ENCODE measurements at regions not wholly inside any gene's neighbourhood (a gene's known extent, or its start where the extent isn't known, plus 50 kb on each side); places are given as distances from the start of the nearest gene placed in this dataset.

DNA sequence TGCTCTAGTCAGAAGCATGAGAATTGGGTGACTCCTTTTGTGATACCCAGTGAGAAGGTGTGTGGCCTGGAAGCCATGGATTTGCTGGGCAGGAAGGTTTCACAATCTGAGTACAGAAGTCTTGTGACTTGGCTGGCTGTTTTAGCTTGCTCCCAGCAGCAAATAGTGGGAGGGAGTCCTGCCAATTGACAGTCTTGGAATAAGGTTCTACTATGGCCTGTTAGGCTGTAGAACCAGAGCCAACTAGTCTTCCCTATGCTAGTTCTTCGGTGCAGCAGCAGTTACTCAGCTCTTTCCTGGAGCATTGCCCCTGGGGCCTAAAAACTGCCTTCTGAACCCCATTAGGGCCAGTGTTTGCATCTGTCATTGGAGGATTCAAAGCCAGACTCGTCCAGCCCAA lies 1935.4 kb upstream of the PCDH20 start:
- no peak overlapping the region for H3K4me3 Mint-ChIP-seq
- DNase-seq: no peak
- CTCF ChIA-PET: no interaction called here

GRCh38 chr13:63345835-63346234 lies 1930.2 kb upstream of the PCDH20 start:
- no peak overlapping the region for H3K4me3 Mint-ChIP-seq
- Histone ChIP-seq H3K36me3 (ENCODE audit: insufficient read depth, low read length) (no peaks in the 10 kb centered on the region), H3K9me3 (ENCODE audit: control insufficient read depth in 1 of 2, insufficient read depth in 1 of 2, low read length in 2 of 2) (peaks cover 0 to 8% of the 10 kb centered on the region in 2 experiments), H3K27ac (ENCODE audit: low read depth in 1 of 2, low read length in 2 of 2) (no peak overlapping the region), H3K4me1 (ENCODE audit: insufficient read depth, low read length) (no peaks in the 10 kb centered on the region), H3K27me3 (ENCODE audit: control insufficient read depth in 1 of 2, insufficient read depth in 2 of 2, low read length in 2 of 2) (no peaks in the 10 kb centered on the region), H3K4me3 (ENCODE audit: low read length) (no peak overlapping the region)
- H3K9me3 Mint-ChIP-seq: peaks cover 14% of the 10 kb centered on the region
- DNase-seq: no peak
- POLR2A ChIA-PET: no interaction called here
- no peaks in the 10 kb centered on the region for H3K27me3 Mint-ChIP-seq
- TF ChIP-seq, protein P1, sequence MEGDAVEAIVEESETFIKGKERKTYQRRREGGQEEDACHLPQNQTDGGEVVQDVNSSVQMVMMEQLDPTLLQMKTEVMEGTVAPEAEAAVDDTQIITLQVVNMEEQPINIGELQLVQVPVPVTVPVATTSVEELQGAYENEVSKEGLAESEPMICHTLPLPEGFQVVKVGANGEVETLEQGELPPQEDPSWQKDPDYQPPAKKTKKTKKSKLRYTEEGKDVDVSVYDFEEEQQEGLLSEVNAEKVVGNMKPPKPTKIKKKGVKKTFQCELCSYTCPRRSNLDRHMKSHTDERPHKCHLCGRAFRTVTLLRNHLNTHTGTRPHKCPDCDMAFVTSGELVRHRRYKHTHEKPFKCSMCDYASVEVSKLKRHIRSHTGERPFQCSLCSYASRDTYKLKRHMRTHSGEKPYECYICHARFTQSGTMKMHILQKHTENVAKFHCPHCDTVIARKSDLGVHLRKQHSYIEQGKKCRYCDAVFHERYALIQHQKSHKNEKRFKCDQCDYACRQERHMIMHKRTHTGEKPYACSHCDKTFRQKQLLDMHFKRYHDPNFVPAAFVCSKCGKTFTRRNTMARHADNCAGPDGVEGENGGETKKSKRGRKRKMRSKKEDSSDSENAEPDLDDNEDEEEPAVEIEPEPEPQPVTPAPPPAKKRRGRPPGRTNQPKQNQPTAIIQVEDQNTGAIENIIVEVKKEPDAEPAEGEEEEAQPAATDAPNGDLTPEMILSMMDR (IDR thresholded peaks at IDR 0.05): no peak
- H3K27ac Mint-ChIP-seq: no peak overlapping the region
- H3K36me3 Mint-ChIP-seq (ENCODE audit: low read depth): no peaks in the 10 kb centered on the region
- CTCF ChIA-PET: no interaction called here
- H3K4me1 Mint-ChIP-seq (ENCODE audit: low read depth): no peaks in the 10 kb centered on the region
- no peak for ATAC-seq (ENCODE audit: poor library complexity)
- intact Hi-C loops (cut with DNase I, micrococcal nuclease): no loop called here

More for the DNA sequence above, 1935.4 kb upstream of the PCDH20 start:
- no peaks in the 10 kb centered on the region for H3K4me1 ChIP-seq (ENCODE audit: insufficient read depth, low read length)
- H3K27ac Mint-ChIP-seq: no peak overlapping the region
- no peaks in the 10 kb centered on the region for H3K36me3 ChIP-seq (ENCODE audit: insufficient read depth, low read length)
- TF ChIP-seq, protein P1 (IDR thresholded peaks at IDR 0.05): no peak
- no peaks in the 10 kb centered on the region for H3K4me1 Mint-ChIP-seq (ENCODE audit: low read depth)
- POLR2A ChIA-PET: no interaction called here
- no peak overlapping the region for H3K4me3 ChIP-seq (ENCODE audit: low read length)
- intact Hi-C loops (cut with DNase I, micrococcal nuclease): no loop called here
- no peaks in the 10 kb centered on the region for H3K27me3 Mint-ChIP-seq
- peaks cover 0 to 6% of the 10 kb centered on the region in 2 experiments for H3K9me3 ChIP-seq (ENCODE audit: control insufficient read depth in 1 of 2, insufficient read depth in 1 of 2, low read length in 2 of 2)
- H3K9me3 Mint-ChIP-seq: no peaks in the 10 kb centered on the region
- ATAC-seq (ENCODE audit: poor library complexity): no peak
- H3K27ac ChIP-seq (ENCODE audit: low read depth in 1 of 2, low read length in 2 of 2): no peak overlapping the region
- H3K36me3 Mint-ChIP-seq (ENCODE audit: low read depth): no peaks in the 10 kb centered on the region
- H3K27me3 ChIP-seq (ENCODE audit: control insufficient read depth in 1 of 2, insufficient read depth in 2 of 2, low read length in 2 of 2): no peaks in the 10 kb centered on the region

GRCh38 chr13:63344711-63345110 lies 1929.1 kb upstream of the PCDH20 start:
- Histone ChIP-seq H3K4me1 (ENCODE audit: insufficient read depth, low read length) (no peaks in the 10 kb centered on the region), H3K36me3 (ENCODE audit: insufficient read depth, low read length) (no peaks in the 10 kb centered on the region), H3K27ac (ENCODE audit: low read depth in 1 of 2, low read length in 2 of 2) (no peak overlapping the region), H3K4me3 (ENCODE audit: low read length) (no peak overlapping the region), H3K27me3 (ENCODE audit: control insufficient read depth in 1 of 2, insufficient read depth in 2 of 2, low read length in 2 of 2) (no peaks in the 10 kb centered on the region), H3K9me3 (ENCODE audit: control insufficient read depth in 1 of 2, insufficient read depth in 1 of 2, low read length in 2 of 2) (peaks cover 0 to 8% of the 10 kb centered on the region in 2 experiments)
- Mint-ChIP-seq H3K4me3 (no peak overlapping the region), H3K4me1 (ENCODE audit: low read depth) (no peaks in the 10 kb centered on the region), H3K27me3 (no peaks in the 10 kb centered on the region), H3K36me3 (ENCODE audit: low read depth) (no peaks in the 10 kb centered on the region), H3K9me3 (peaks cover 14% of the 10 kb centered on the region), H3K27ac (no peak overlapping the region)
- intact Hi-C loops (cut with DNase I, micrococcal nuclease): no loop called here
- DNase-seq: no peak
- ChIA-PET POLR2A (no interaction called here), CTCF (no interaction called here)
- no peak for ATAC-seq (ENCODE audit: poor library complexity)
- TF ChIP-seq, protein P1 (IDR thresholded peaks at IDR 0.05): no peak
